SKM-1 (cell line): ENCODE measurements at regions not wholly inside any gene's neighbourhood (a gene's known extent, or its start where the extent isn't known, plus 50 kb on each side); places are given as distances from the start of the nearest gene placed in this dataset.

Experiments
- DNase-seq: peaks from one replicate; lab custom pipeline; 2025; ENCODE audit not compliant: unreplicated experiment; lab: John Stamatoyannopoulos, UW

DNA sequence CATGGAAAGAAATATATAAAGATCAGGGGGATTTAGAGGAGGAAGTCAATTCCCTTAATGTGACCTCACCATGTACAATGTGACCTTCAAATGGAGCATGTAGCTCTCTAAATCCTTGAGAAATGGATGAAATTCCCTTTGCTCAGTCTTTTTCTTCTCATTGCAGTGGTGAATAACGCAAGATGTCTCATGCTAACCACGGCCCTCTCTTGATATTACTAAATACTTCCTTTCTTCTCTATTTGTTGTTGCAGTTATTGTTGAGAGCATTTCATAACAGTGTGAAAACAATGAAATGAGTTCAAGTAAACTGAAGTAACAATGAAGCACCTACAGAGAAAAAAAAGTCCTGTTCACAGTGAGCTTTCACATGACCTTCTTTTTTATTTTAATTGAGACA is 55.6 kb downstream of the ZNF281 start:
- peak; percentile 88 for DNase-seq

DNA sequence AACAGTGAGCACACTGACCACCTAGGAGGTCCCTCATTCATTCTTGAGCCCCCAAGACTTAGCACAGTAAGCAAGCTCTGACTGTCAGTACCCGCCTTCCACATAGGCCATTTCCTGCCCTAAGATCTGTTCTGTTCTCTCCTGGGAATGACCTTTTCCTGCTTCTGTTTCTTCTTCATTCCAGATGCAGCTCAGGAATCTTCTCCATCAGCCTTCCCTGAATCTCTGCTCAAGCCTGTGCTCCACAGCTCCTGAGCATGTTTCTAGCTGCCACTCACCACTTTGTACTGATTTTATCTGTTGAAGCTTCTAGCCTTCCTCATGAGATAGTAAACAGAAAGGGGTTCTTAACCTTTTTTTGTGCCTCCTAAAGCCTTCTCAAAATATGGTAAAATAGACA is 56.6 kb downstream of the ZNF281 start:
- DNase-seq = no peak

DNA sequence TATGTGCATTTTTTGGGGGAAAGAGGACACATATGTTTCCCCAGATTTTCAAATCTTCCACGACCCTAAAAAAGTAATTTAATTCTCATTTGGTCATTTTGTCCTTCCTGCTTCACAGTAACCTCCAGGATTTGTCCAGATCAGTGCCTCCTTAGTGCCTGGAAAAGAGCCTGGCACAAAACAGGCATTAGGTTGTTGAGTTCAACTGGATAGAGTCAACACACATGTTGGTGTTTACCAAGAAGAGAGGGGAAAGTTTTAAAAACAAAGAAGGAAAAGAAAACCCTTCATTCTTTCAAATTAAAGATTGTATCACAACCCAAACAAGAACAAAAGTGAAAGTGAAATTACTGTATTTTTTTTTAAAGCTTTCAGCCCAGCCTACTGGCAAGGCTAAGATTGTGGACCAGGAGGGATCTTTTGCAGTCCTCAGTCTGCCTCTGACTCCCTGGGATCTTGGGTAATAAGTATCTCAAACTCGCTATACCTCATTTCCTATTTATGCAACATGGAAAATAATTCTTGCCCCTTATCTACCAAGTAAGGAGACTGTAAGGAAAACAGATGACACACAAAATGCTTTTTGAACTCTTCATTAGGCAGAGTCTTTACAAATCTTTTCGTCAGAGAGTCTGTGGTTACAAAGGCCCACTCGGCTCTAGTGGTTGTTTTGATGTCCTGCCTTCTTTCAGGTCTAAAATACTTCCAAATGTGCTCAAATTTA is 57.8 kb downstream of the ZNF281 start:
- no peak for DNase-seq

DNA sequence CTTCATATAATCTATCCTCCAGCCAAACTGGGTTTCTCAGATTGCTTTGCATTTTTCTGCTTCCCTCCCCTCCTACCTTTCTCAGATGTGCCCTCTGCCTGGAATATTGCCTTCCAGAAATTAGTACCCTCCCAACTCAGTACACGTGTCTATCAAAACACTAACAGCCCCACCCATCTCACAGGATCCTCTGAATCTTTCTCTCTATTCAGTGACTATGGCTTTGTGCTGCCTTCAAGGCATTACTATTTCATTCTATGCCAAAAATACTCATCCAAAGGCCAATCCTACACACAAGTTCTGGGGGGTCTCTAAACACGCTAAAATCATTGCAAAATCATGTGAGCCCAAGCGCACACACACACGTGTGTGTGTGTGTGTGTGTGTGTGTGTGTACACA is 58.4 kb downstream of the ZNF281 start:
- no peak for DNase-seq

DNA sequence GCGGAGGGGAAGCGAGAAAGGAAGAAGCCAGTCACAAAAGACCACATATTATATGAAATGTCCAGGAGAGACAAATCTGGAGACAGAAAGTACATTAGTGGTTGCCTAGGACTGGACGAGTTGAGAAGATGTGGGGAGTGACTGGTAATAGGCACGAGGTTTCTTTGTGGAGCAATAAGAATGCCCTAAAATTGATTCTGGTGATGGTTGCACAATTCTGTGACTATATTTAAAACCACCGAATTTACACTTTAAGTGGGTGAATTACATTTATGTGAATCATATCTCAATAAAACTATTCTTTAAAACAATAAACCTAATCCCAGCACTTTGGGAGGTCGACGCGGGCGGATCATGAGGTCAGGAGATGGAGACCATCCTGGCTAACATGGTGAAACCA is 63.1 kb downstream of the ZNF281 start:
- DNase-seq = no peak

DNA sequence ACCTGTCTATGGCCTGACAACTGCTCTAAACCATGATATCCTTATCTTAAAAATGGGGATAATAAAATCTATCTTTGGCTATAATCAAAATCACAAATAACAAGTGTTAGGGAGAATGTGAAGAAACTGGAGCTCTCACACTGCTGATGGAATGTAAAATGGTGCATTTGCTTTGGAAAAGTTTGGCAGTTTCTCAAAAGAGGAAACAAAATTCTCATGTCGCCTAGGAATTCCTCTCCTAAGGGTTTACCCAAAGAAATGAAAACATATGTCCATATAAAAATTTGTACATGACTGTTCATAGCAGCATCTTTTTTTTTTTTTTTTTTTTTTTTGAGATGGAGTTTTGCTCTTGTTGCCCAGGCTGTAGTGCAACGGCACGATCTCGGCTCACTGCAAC is 64.3 kb downstream of the ZNF281 start:
- no peak for DNase-seq

DNA sequence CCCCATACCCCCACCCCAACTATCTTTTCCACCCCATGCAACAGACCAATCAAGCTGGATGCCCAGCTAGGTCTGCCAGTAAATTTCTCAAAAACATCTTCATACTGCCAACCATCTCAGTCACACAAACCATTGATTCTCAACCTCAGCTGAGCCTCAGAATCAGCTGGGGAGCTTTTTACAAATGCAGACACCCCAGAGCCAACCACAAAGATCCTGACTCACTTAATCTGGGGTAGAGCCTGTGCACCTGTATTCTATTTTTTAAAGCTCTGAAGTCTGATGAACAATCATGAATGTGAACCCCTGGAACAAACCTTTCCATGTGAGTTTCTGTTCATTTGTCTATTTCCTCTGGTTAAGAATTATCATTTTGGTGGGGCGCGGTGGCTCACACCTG is 66.0 kb downstream of the ZNF281 start:
- DNase-seq = no peak

DNA sequence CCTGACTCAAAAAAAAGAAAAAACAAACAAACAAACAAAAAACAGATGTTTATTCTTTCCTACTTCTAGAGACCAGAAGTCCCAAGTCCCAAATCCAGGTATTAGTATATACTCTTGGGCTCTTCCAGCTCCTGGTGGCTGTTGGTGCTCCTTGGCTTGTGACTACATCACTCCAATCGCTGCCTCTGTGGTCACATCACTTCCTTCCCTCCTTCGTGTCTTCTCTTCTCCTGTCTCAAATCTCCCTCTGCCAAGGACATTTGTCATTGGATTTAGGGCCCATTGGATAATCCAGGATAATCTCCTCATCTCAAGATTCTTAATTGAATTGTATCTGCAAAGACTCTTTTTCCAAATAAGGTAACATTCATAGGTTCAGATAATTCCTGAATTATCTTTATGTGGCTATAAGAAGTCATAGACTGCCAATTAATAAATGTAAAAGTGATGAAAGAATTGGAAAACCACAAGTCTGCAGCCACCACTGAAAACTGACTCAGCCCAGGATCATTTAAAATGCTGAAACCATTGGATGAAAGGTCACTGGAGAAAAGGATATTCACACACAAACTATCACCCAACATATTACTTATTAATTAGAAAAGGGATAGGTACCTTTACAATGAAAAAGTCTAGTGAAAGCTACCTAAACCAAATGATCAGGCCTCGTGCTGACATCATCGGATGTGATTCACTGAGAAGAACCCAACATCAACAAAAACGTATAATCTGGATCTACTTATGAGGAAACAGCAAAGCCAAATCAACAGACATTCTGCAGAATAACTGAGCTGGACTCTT is 67.1 kb downstream of the ZNF281 start:
- no peak for DNase-seq

DNA sequence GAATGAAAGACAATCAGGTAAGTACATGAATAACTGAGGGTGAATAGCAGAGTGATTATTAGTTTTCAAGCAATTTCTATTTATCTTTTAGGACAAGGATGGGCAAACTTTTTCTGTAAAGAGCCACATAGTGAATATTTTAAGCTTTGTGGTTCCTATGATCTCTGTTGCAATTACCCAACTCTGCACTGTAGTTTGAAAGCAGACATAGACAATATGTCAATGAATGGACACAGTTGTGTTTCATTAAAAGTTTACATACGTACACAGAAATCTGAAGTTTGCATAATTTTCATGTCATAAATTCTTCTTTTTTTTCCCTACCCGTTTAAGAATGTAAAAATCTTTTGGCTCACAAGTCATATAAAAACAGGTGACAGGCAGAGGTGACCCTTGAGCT is 71.4 kb downstream of the ZNF281 start:
- DNase-seq = no peak

DNA sequence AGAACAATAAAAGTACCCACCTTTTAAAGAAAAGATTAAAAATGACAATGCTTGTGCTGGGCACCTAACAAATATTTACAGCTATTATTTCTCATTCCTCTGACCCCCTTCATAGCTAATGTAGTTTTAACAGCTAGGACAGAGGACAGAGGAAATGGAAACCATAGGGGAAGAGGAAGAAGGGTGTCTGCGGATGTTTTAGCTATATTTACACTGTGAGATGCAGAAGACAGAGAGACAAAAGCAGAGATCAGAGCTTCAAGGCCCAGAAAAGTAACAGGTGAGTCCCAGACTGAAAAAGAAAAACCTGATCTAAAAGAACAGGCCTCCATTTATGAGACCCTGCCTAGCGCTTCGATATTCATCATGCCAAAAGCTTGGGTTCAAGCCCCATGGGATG is 72.0 kb downstream of the ZNF281 start:
- DNase-seq = peak; percentile 45

DNA sequence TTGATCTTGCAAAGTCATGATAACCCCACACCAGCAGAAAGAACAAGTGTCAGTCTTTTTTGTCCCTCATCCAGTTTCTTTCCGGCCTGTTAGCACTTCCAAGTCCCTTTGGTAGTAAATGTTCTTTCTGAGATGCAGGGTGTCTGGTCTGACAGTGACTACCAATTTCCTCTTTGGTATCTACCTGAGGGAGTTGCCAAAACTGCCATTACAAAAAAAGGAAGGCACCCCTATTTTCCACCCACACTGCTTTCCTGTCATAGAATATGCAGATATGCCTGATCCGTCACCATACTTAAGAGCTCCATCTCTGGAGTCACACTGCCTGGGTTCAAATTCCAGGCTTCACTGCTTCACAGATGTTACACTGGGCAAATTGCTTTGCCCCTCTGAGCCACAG is 72.4 kb downstream of the ZNF281 start:
- DNase-seq = no peak

DNA sequence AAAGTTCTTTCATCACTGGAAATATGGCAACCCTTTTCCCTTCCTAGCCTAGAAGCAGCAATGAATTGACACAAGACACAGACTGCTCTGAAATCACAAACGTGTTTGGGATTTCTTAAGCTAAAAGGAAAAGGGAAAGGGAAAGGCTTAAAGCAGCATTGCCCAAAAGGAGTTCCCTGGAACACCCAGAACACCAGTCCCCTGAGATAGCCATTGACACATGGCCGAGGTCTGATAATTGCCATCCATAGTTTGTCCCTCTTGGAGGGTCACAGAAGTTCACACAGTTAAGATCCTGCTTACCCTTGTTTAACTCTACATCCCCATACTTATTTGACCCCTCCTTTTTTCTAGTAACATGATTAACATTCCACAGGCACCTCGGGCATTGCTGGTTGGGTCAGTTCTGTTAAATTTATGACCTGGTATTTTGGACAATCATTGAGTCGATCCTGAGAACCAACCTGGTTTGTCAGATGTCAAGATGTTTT is 72.9 kb downstream of the ZNF281 start:
- DNase-seq = no peak

DNA sequence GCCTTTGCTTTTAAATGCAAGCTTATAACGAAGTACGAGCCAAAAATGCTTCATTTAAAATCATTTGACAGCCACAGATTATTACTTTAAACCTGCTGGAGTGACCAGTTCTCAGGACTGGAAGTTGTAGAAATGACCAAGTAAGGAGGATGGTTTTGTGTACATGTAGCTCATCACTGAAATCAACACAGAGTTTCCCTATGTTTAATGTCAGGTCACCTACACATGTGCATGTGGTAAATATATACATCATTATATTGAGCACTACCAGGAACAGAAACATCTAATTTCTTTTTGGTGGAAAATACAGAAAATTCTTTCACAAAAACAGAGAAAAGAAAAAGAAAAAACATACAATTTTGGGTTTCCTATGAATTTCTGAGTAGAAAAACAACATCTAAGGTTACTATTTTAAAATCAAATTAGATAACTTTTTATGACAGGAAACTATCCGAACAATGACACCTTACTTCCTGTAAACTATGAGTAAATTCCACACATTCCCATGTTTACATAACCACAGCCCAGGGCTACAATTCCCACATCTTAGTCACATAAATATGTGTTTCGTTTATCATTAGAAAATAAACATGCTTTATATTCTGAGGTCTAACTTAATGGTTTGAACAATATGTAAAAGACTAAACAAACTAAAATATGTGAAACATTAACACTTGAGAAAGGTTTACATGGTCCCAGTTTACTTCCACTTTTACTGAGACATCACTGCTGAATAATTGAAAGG is 73.6 kb downstream of the ZNF281 start:
- DNase-seq = no peak

DNA sequence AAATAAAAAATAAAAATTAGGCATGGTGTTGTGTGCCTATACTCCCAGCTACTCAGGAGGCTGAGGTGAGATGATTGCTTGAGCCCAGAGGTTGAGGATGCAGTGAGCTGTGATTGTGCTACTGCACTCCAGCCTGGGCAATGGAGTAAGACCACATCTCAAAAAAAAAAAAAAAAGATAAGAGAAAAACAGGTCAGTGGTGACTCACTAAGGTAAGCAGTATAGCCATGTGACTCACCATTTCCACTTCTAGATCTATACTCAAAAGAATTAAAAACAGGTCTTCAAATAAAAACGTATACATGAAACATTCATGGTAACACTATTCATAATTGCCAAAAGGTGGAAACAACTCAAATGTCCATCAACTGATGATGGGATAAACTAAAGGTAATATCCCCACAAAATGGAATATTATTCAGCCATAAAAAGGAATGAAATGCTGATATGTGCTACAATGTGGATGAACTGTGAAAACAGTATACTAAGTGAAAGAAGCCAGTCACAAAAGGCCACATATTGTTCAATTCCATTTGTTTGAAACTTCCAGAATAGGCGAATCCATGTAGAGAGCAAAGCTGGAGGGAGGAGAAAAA is 75.1 kb downstream of the ZNF281 start:
- no peak for DNase-seq

DNA sequence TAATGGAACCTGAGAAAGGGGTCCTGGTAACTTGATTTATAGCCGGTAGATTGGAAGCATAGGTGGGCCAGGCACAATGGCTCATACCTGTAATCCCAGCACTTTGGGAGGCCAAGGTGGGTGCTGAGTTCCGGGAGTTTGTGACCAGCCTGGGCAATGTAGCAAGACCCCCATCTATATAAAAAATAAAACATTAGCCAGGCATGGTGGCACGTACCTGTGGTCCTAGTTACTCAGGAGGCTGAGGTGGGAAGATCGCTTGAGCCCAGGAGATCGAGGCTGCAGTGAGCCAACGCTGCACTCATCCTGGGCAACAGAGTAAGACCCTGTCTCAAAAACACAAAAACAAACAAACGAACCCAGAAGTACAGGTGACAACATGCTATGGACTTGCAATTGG is 76.5 kb downstream of the ZNF281 start:
- DNase-seq = no peak

DNA sequence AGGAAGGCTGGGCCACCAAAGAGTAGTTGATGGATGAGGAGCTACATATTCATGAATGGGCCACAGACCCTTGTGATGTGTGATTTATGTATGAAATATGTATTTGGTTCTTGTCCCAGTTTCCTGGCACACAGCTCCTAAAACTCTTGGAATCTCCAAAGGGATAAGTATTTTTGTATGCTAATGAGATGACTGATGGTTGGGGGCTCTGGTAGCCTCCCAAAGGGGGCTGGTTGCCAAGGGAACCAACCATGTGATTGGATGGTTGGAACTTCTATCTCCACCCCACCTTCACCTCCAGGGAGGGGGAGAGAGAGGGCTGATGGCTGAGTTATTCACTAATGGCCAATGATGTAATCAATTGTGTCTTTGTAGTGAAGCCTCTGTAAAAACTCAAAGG is 77.1 kb downstream of the ZNF281 start:
- DNase-seq = no peak

DNA sequence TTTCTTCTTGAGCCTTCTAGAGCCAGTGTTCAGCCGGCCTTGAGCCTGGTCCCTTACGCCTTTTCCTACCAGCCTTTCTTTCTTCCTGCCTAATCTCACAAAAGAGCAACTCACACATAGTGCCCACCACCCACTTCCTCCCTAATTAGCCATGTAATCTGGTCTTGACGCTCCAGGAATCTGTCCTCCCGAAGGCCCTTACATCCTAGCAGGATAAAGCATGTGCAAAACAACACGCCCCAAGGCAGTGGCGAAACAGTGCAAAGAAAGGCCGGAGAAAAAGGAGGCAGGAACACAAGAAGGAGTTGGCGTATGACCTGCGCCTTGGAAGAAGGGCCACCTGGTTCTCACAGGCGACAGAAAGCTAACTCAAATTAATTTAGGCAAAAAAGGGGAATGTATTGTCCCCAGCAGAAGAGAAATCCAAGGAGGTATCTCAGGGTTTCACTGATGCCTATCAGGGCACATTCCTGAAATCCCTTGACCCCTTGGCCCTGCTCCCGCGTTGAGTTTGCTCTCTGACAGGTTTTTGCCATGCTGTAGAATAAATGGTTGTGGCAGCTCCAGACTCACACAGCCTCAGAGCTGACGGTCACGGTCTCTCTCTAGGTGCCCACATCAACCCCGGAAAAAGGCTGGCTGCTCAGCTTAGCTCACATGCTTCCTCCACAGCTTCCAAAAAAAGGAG is 79.0 kb downstream of the ZNF281 start:
- no peak for DNase-seq

DNA sequence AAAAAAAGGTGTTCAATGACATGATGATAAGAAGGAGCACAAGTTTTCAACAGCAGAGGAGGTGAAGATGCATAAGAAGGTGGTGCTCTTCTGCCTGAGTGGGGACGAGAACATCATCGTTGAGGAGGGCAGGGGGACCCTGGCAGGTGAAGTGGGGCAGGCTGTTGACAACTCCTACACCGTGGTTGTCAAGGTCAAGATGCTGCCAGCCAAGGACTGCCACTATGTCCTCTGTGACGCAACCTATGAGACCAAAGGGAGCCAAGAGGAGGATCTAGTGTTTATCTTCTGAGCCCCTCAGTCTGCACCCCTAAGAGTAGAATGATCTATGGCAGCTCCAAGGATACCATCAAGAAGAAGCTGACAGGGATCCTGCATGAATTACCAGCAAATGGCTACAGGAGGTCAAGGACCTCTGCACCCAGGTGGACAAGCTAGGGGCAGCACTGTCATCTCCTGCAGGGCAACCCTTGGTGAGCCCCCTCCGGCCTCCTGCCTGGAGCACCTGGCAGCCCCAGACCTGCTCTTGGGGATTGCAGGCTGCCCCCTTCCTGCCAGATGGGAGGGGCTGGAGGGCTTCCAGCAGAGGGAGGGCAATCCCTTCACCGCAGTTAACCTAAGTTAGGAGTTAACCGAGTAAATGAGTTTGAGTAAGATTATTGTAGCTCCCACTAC is 80.5 kb downstream of the ZNF281 start:
- no peak for DNase-seq

DNA sequence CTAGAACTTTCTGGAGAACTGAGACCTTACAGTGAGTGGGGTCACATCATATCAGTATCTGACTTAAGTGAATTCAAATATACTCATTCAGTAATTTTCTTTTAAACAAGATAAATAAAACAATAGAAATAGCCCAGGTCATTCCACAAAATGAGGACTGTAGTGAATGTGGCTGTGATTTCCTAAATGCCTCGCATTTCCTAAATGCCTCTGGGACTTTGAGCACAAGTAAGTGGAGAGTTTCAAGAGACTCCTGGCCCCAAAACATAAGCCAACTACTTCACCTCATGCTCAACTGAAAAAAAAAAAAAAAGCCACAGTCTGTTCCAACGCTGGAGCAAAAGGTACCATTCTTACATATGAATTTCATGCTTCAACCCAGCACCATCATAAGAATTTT is 81.5 kb downstream of the ZNF281 start:
- DNase-seq = no peak

DNA sequence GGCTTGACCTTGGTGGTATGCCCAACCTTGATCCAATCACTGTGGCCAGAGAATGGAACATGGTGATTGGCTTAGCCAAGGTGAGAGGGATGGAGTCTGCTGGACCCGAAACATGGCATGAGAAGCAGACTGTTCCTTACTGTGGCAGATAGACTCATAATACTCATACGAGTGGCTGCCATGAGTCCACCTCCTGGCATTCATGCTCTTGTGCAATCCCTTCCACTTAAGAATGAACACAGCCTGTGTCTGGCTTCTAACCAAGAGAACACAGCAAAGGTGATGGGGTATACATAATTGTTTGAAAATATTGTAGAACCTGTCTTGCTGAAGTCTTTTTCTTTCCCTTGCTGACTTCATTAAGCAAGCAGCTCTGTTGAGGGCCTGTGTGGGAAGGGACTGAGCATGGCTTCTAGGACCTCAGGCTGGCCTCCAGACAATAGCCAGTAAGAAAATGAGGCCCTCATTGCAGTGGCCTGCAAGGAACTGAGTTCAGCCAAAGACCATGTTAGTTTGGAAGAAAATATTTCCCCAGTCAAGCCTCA is 85.9 kb downstream of the ZNF281 start:
- DNase-seq = no peak
